ENCODE measurements at regions not wholly inside any gene's neighbourhood (a gene's known extent, or its start where the extent isn't known, plus 50 kb on each side); places are given as distances from the start of the nearest gene placed in this dataset.

DNA sequence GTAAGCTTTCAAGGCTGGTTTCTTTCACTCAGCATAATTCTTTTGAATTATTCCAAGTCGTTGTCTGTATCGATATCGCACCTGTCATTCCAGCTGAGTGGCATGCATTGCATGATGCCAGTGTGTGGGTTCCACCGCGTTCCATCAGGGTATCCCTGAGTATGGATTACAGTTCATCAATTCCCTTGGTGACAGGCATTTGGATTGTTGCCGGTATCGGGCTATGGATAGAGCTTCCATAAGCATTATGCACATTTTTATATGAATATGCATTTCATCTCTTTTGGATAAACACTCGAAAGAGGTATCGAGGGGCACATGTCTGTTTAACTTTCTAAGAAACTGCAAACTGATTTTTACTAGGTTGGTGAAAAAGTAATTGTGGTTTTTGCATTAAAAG lies 698.8 kb downstream of the BRD1 start:
- TF ChIP-seq FEZF1 (tag by site-specific recombination; IDR thresholded peaks at IDR 0.05) (no peak), YY1 (tag by site-specific recombination; IDR thresholded peaks at IDR 0.05) (no peak), ZBTB1 (tag by site-specific recombination; IDR thresholded peaks at IDR 0.05) (no peak), SCRT2 (tag by site-specific recombination; IDR thresholded peaks at IDR 0.05) (no peak), ZNF664 (tag by site-specific recombination; IDR thresholded peaks at IDR 0.05) (no peak), ZNF610 (tag by site-specific recombination; IDR thresholded peaks at IDR 0.05; ENCODE audit: borderline replicate concordance) (no peak), ZNF274 (IDR thresholded peaks at IDR 0.05; ENCODE audit: low read length) (no peak), ZNF274 (tag by site-specific recombination; IDR thresholded peaks at IDR 0.05; ENCODE audit: borderline replicate concordance) (no peak), REPIN1 (tag by site-specific recombination; IDR thresholded peaks at IDR 0.05; ENCODE audit: low read depth) (no peak)
- TF ChIP-seq, protein P1, sequence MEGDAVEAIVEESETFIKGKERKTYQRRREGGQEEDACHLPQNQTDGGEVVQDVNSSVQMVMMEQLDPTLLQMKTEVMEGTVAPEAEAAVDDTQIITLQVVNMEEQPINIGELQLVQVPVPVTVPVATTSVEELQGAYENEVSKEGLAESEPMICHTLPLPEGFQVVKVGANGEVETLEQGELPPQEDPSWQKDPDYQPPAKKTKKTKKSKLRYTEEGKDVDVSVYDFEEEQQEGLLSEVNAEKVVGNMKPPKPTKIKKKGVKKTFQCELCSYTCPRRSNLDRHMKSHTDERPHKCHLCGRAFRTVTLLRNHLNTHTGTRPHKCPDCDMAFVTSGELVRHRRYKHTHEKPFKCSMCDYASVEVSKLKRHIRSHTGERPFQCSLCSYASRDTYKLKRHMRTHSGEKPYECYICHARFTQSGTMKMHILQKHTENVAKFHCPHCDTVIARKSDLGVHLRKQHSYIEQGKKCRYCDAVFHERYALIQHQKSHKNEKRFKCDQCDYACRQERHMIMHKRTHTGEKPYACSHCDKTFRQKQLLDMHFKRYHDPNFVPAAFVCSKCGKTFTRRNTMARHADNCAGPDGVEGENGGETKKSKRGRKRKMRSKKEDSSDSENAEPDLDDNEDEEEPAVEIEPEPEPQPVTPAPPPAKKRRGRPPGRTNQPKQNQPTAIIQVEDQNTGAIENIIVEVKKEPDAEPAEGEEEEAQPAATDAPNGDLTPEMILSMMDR (tag by site-specific recombination; IDR thresholded peaks at IDR 0.05): no peak
- TF ChIP-seq, protein P2, sequence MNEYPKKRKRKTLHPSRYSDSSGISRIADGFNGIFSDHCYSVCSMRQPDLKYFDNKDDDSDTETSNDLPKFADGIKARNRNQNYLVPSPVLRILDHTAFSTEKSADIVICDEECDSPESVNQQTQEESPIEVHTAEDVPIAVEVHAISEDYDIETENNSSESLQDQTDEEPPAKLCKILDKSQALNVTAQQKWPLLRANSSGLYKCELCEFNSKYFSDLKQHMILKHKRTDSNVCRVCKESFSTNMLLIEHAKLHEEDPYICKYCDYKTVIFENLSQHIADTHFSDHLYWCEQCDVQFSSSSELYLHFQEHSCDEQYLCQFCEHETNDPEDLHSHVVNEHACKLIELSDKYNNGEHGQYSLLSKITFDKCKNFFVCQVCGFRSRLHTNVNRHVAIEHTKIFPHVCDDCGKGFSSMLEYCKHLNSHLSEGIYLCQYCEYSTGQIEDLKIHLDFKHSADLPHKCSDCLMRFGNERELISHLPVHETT (tag by site-specific recombination; IDR thresholded peaks at IDR 0.05): no peak
- TF ChIP-seq, protein P3, sequence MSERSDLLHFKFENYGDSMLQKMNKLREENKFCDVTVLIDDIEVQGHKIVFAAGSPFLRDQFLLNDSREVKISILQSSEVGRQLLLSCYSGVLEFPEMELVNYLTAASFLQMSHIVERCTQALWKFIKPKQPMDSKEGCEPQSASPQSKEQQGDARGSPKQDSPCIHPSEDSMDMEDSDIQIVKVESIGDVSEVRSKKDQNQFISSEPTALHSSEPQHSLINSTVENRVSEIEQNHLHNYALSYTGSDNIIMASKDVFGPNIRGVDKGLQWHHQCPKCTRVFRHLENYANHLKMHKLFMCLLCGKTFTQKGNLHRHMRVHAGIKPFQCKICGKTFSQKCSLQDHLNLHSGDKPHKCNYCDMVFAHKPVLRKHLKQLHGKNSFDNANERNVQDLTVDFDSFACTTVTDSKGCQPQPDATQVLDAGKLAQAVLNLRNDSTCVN (tag by site-specific recombination; optimal IDR thresholded peaks at IDR 0.05): no peak
